ENCODE measurements at regions not wholly inside any gene's neighbourhood (a gene's known extent, or its start where the extent isn't known, plus 50 kb on each side); places are given as distances from the start of the nearest gene placed in this dataset.

GRCh38 chr4:65921180-65921579 lies 250.9 kb upstream of the EPHA5 start:
- 87% methylated on average over 10 of the region's 10 CpGs for WGBS
- H3K4me1 ChIP-seq = no peaks in the 10 kb centered on the region
- intact Hi-C loops (cut with DNase I) = no loop called here
- H3K27me3 ChIP-seq = no peaks in the 10 kb centered on the region
- TF ChIP-seq POLR2A (IDR thresholded peaks at IDR 0.05; ENCODE audit: low read depth) (no peak), CTCF (IDR thresholded peaks at IDR 0.05) (no peak), EP300 (IDR thresholded peaks at IDR 0.05) (no peak), POLR2AphosphoS5 (IDR thresholded peaks at IDR 0.05) (no peak)
- H3K4me3 ChIP-seq = no peak overlapping the region
- H3K9me3 ChIP-seq = peaks cover 0 to 5% (median 0%) of the 10 kb centered on the region in 4 donors
- H3K36me3 ChIP-seq = no peaks in the 10 kb centered on the region
- no peak overlapping the region for H3K27ac ChIP-seq (replicated peaks in 1 of 4)
- DNase-seq (ENCODE audit: extremely low spot score) = no peak

- no peak overlapping the region for H3K27ac ChIP-seq (replicated peaks in 1 of 4)
- no peaks in the 10 kb centered on the region for H3K4me1 ChIP-seq
- H3K27me3 ChIP-seq = no peaks in the 10 kb centered on the region
- intact Hi-C loops (cut with DNase I) = no loop called here
- H3K9me3 ChIP-seq = peaks cover 0 to 5% (median 0%) of the 10 kb centered on the region in 4 donors
- no peaks in the 10 kb centered on the region for H3K36me3 ChIP-seq
- DNase-seq (ENCODE audit: extremely low spot score) = no peak
- TF ChIP-seq EP300 (IDR thresholded peaks at IDR 0.05) (no peak), POLR2AphosphoS5 (IDR thresholded peaks at IDR 0.05) (no peak), POLR2A (IDR thresholded peaks at IDR 0.05; ENCODE audit: low read depth) (no peak), CTCF (IDR thresholded peaks at IDR 0.05) (no peak)
- no peak overlapping the region for H3K4me3 ChIP-seq
Observed at GRCh38 chr4:65918872-65919271, 248.6 kb upstream of the EPHA5 start.

GRCh38 chr4:65918212-65918611 lies 247.9 kb upstream of the EPHA5 start:
- no peak for DNase-seq (ENCODE audit: extremely low spot score)
- H3K9me3 ChIP-seq = peaks cover 0 to 5% (median 0%) of the 10 kb centered on the region in 4 donors
- no peaks in the 10 kb centered on the region for H3K27me3 ChIP-seq
- no peak overlapping the region for H3K27ac ChIP-seq (replicated peaks in 1 of 4)
- intact Hi-C loops (cut with DNase I) = no loop called here
- H3K36me3 ChIP-seq = no peaks in the 10 kb centered on the region
- no peaks in the 10 kb centered on the region for H3K4me1 ChIP-seq
- no peak overlapping the region for H3K4me3 ChIP-seq
- no peak for TF ChIP-seq POLR2A (IDR thresholded peaks at IDR 0.05; ENCODE audit: low read depth)
- TF ChIP-seq EP300 (IDR thresholded peaks at IDR 0.05) = no peak
- no peak for TF ChIP-seq CTCF (IDR thresholded peaks at IDR 0.05)
- TF ChIP-seq POLR2AphosphoS5 (IDR thresholded peaks at IDR 0.05) = no peak
- 0% methylated on average over 1 of the region's 1 CpG for WGBS

GRCh38 chr4:65917486-65917885 lies 247.2 kb upstream of the EPHA5 start:
- no peak overlapping the region for H3K27ac ChIP-seq (replicated peaks in 1 of 4)
- no peaks in the 10 kb centered on the region for H3K4me1 ChIP-seq
- H3K36me3 ChIP-seq = no peaks in the 10 kb centered on the region
- TF ChIP-seq POLR2A (IDR thresholded peaks at IDR 0.05; ENCODE audit: low read depth) = no peak
- no peak for TF ChIP-seq CTCF (IDR thresholded peaks at IDR 0.05)
- TF ChIP-seq POLR2AphosphoS5 (IDR thresholded peaks at IDR 0.05) = no peak
- no peak for TF ChIP-seq EP300 (IDR thresholded peaks at IDR 0.05)
- no peaks in the 10 kb centered on the region for H3K27me3 ChIP-seq
- no peak overlapping the region for H3K4me3 ChIP-seq
- 54% methylated on average over 2 of the region's 2 CpGs for WGBS
- H3K9me3 ChIP-seq = peaks cover 0 to 5% (median 0%) of the 10 kb centered on the region in 4 donors
- no peak for DNase-seq (ENCODE audit: extremely low spot score)
- intact Hi-C loops (cut with DNase I) = no loop called here

- H3K27me3 ChIP-seq = no peaks in the 10 kb centered on the region
- peaks cover 0 to 1% (median 0%) of the 10 kb centered on the region in 4 donors for H3K9me3 ChIP-seq
- no peak for TF ChIP-seq CTCF (IDR thresholded peaks at IDR 0.05)
- TF ChIP-seq EP300 (IDR thresholded peaks at IDR 0.05) = no peak
- H3K4me1 ChIP-seq = no peaks in the 10 kb centered on the region
- no peak for DNase-seq (ENCODE audit: extremely low spot score)
- 58% methylated on average over 1 of the region's 1 CpG for WGBS
- H3K4me3 ChIP-seq = no peak overlapping the region
- H3K27ac ChIP-seq (replicated peaks in 1 of 4) = no peak overlapping the region
- no peaks in the 10 kb centered on the region for H3K36me3 ChIP-seq
- intact Hi-C loops (cut with DNase I) = no loop called here
Observed at GRCh38 chr4:65911720-65912119, 241.4 kb upstream of the EPHA5 start.

Data from esophagus muscularis mucosa (tissue), 4 donors.